GM23338 (cell line): ENCODE measurements at regions not wholly inside any gene's neighbourhood (a gene's known extent, or its start where the extent isn't known, plus 50 kb on each side); places are given as distances from the start of the nearest gene placed in this dataset.

Source experiments
- ATAC-seq: fragments of 200-7000 bp; cut with Tn5 transposase; 3 replicates; pipeline ENCODE4 v1.9.1; 2020
- DNase-seq: peaks from one replicate; pipeline ENCODE4 v3.0.0-alpha.2; 2015; ENCODE audit warnings: low spot score
- H2AFZ ChIP-seq: fragments of 200-600 bp; sonication (generic); 2 replicates; pipeline ENCODE4 v1.8.0; 2016; ENCODE audit warnings: antibody characterized with exemption, mild to moderate bottlenecking, moderate library complexity
- H3F3A ChIP-seq: fragments of 200-600 bp; sonication (generic); replicated peaks from 2 replicates; pipeline ENCODE4 v1.8.0; 2017; ENCODE audit warnings: antibody characterized with exemption, mixed run types, low read depth
- H3K27ac ChIP-seq: fragments of 200-600 bp; sonication (generic); 2 replicates; pipeline ENCODE4 v1.6.1; 2016; ENCODE audit warnings: low read depth
- H3K27me3 ChIP-seq: fragments of 200-600 bp; sonication (generic); 2 replicates; pipeline ENCODE4 v1.8.0; 2016; ENCODE audit warnings: mild to moderate bottlenecking, mixed run types, moderate library complexity; ENCODE audit not compliant: insufficient read depth
- H3K36me3 ChIP-seq: fragments of 200-600 bp; sonication (generic); 2 replicates; pipeline ENCODE4 v1.8.0; 2016; ENCODE audit warnings: mild to moderate bottlenecking; ENCODE audit not compliant: insufficient read depth
- H3K4me1 ChIP-seq: fragments of 200-600 bp; sonication (generic); 2 replicates; pipeline ENCODE4 v1.8.0; 2016; ENCODE audit warnings: mild to moderate bottlenecking, moderate library complexity; ENCODE audit not compliant: insufficient read depth
- H3K4me2 ChIP-seq: fragments of 200-600 bp; sonication (generic); 2 replicates; pipeline ENCODE4 v1.7.1; 2017; ENCODE audit warnings: mixed run types
- H3K4me3 ChIP-seq: fragments of 200-600 bp; sonication (generic); 2 replicates; pipeline ENCODE4 v1.6.1; 2016; ENCODE audit warnings: mixed run types
- H3K79me2 ChIP-seq: fragments of 200-600 bp; sonication (generic); replicated peaks from 2 replicates; pipeline ENCODE4 v1.8.0; 2017; ENCODE audit warnings: mild to moderate bottlenecking; ENCODE audit not compliant: insufficient read depth
- H3K9me2 ChIP-seq: fragments of 200-600 bp; sonication (generic); 2 replicates; pipeline ENCODE4 v1.8.0; 2017; ENCODE audit not compliant: insufficient read depth
- H4K20me1 ChIP-seq: fragments of 200-600 bp; sonication (generic); replicated peaks from 2 replicates; pipeline ENCODE4 v1.8.0; 2017; ENCODE audit warnings: mild to moderate bottlenecking; ENCODE audit not compliant: insufficient read depth
- H3K27ac Mint-ChIP-seq: 2 replicates; pipeline ENCODE4 v1.8.0; 2020; ENCODE audit warnings: inconsistent platforms, mild to moderate bottlenecking, moderate library complexity, mixed read lengths
- H3K27me3 Mint-ChIP-seq: 3 replicates; pipeline ENCODE4 v1.8.0; 2022; ENCODE audit warnings: low read depth, mild to moderate bottlenecking, moderate library complexity, mixed read lengths, inconsistent platforms; ENCODE audit not compliant: insufficient read depth, poor library complexity
- H3K36me3 Mint-ChIP-seq: 3 replicates; pipeline ENCODE4 v1.8.0; 2021; ENCODE audit warnings: low read depth, mild to moderate bottlenecking, inconsistent platforms, moderate library complexity, mixed read lengths
- H3K4me1 Mint-ChIP-seq: 3 replicates; pipeline ENCODE4 v1.8.0; 2020; ENCODE audit warnings: mild to moderate bottlenecking, inconsistent platforms, mixed read lengths
- H3K4me3 Mint-ChIP-seq: 3 replicates; pipeline ENCODE4 v1.8.0; 2021; ENCODE audit warnings: moderate library complexity, mild to moderate bottlenecking, inconsistent platforms, mixed read lengths
- H3K9me3 Mint-ChIP-seq: 3 replicates; pipeline ENCODE4 v1.8.0; 2020; ENCODE audit warnings: moderate library complexity, mild to moderate bottlenecking, inconsistent platforms, mixed read lengths
- CREB1 ChIP-seq: fragments of 250-450 bp; sonication (Bioruptor Pico); IDR thresholded peaks from 2 replicates; pipeline ENCODE4 v1.5.0; 2020; ENCODE audit warnings: low read depth, mild to moderate bottlenecking, moderate library complexity
- EZH2 ChIP-seq: fragments of 200-600 bp; sonication (generic); IDR thresholded peaks from one replicate; pipeline ENCODE4 v1.8.0; 2017; ENCODE audit warnings: antibody characterized with exemption, mild to moderate bottlenecking, low read depth; ENCODE audit not compliant: unreplicated experiment
- EZH2phosphoT487 ChIP-seq: fragments of 200-600 bp; sonication (generic); IDR thresholded peaks from one replicate; pipeline ENCODE4 v1.8.1; 2018; ENCODE audit warnings: antibody characterized with exemption; ENCODE audit not compliant: unreplicated experiment
- JUNB ChIP-seq: IDR thresholded peaks from one replicate; pipeline ENCODE4 v1.6.1; 2016; ENCODE audit warnings: antibody characterized with exemption; ENCODE audit not compliant: unreplicated experiment
- NANOG ChIP-seq: IDR thresholded peaks from 2 replicates; pipeline ENCODE4 v1.6.1; 2016; ENCODE audit warnings: antibody characterized with exemption, borderline replicate concordance
- POLR2AphosphoS5 ChIP-seq: IDR thresholded peaks from 2 replicates; pipeline ENCODE4 v1.6.1; 2016; ENCODE audit warnings: antibody characterized with exemption, low read depth
- STAT1 ChIP-seq: IDR thresholded peaks from one replicate; pipeline ENCODE4 v1.6.1; 2016; ENCODE audit warnings: antibody characterized with exemption; ENCODE audit not compliant: unreplicated experiment
- ZNF114 ChIP-seq: fragments of 250-450 bp; sonication (Bioruptor Pico); IDR thresholded peaks from 2 replicates; pipeline ENCODE4 v1.5.0; 2020; ENCODE audit warnings: mild to moderate bottlenecking, moderate library complexity
- ZNF331 ChIP-seq: fragments of 250-450 bp; sonication (Bioruptor Pico); IDR thresholded peaks from 2 replicates; pipeline ENCODE4 v1.5.0; 2020; ENCODE audit warnings: low read depth, mild to moderate bottlenecking, moderate library complexity
- TF ChIP-seq, protein P1 (sequence below): IDR thresholded peaks from one replicate; pipeline ENCODE4 v1.6.1; 2018; ENCODE audit warnings: antibody characterized with exemption; ENCODE audit not compliant: unreplicated experiment
- TF ChIP-seq, protein P2 (sequence below): IDR thresholded peaks from 2 replicates; pipeline ENCODE4 v1.6.1; 2016; ENCODE audit warnings: antibody characterized with exemption
- TF ChIP-seq, protein P3 (sequence below), 2 experiments: fragments of 200-600 bp in 1 of 2; sonication (generic) in 1 of 2; conservative IDR thresholded peaks; 2 replicates each; pipeline versions ENCODE4 v1.5.1 to v1.6.1; 2016 to 2017; ENCODE audit warnings: antibody characterized with exemption in 2 of 2, low read depth in 2 of 2, mild to moderate bottlenecking in 2 of 2, moderate library complexity in 1 of 2
- TF ChIP-seq, protein P4 (sequence below): fragments of 250-450 bp; sonication (Bioruptor Pico); IDR thresholded peaks from 2 replicates; pipeline ENCODE4 v1.5.0; 2020; ENCODE audit warnings: mild to moderate bottlenecking, moderate library complexity

DNA sequence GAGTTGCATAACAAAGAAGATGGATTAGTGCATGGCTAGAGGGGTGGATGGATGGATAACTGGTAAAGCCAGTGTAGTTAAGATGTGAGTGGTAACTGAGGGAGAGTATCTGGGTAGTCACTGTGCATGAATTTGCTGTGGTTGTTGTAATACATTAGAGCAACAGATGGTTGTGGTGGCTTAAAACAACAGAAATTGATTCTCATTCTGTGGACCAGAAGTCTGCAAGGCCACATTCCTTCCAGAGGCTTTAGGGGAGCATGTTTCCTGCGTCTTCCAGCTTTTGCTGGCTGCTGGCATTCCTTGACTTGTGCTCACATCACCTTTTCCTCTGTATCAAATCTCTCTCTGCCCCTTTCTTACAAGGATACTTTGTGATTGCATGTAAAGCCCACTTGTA, 155.4 kb downstream of the ASB1 start:
- DNase-seq (no peak), ATAC-seq (no peak)
- Histone ChIP-seq H3K9me2 (no peaks in the 10 kb centered on the region), H2AFZ (no peak overlapping the region), H3F3A (no peaks in the 10 kb centered on the region), H3K27me3 (no peaks in the 10 kb centered on the region), H4K20me1 (no peaks in the 10 kb centered on the region), H3K79me2 (no peaks in the 10 kb centered on the region), H3K4me3 (no peak overlapping the region), H3K36me3 (no peaks in the 10 kb centered on the region), H3K4me2 (no peak overlapping the region), H3K4me1 (no peaks in the 10 kb centered on the region), H3K27ac (no peak overlapping the region)
- H3K9me3 Mint-ChIP-seq = no peaks in the 10 kb centered on the region
- H3K36me3 Mint-ChIP-seq = no peaks in the 10 kb centered on the region; the same call in 2 of the 3 replicates
- no peak for TF ChIP-seq NANOG
- TF ChIP-seq CREB1 (CRISPR knock-in tag) = no peak
- no peak for TF ChIP-seq STAT1
- no peak for TF ChIP-seq JUNB
- TF ChIP-seq, protein P1, sequence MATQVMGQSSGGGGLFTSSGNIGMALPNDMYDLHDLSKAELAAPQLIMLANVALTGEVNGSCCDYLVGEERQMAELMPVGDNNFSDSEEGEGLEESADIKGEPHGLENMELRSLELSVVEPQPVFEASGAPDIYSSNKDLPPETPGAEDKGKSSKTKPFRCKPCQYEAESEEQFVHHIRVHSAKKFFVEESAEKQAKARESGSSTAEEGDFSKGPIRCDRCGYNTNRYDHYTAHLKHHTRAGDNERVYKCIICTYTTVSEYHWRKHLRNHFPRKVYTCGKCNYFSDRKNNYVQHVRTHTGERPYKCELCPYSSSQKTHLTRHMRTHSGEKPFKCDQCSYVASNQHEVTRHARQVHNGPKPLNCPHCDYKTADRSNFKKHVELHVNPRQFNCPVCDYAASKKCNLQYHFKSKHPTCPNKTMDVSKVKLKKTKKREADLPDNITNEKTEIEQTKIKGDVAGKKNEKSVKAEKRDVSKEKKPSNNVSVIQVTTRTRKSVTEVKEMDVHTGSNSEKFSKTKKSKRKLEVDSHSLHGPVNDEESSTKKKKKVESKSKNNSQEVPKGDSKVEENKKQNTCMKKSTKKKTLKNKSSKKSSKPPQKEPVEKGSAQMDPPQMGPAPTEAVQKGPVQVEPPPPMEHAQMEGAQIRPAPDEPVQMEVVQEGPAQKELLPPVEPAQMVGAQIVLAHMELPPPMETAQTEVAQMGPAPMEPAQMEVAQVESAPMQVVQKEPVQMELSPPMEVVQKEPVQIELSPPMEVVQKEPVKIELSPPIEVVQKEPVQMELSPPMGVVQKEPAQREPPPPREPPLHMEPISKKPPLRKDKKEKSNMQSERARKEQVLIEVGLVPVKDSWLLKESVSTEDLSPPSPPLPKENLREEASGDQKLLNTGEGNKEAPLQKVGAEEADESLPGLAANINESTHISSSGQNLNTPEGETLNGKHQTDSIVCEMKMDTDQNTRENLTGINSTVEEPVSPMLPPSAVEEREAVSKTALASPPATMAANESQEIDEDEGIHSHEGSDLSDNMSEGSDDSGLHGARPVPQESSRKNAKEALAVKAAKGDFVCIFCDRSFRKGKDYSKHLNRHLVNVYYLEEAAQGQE = no peak
- no peak for TF ChIP-seq EZH2phosphoT487
- no peak for TF ChIP-seq POLR2AphosphoS5
- no peak for TF ChIP-seq EZH2
- TF ChIP-seq, protein P2, sequence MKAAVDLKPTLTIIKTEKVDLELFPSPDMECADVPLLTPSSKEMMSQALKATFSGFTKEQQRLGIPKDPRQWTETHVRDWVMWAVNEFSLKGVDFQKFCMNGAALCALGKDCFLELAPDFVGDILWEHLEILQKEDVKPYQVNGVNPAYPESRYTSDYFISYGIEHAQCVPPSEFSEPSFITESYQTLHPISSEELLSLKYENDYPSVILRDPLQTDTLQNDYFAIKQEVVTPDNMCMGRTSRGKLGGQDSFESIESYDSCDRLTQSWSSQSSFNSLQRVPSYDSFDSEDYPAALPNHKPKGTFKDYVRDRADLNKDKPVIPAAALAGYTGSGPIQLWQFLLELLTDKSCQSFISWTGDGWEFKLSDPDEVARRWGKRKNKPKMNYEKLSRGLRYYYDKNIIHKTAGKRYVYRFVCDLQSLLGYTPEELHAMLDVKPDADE = no peak
- no peak for TF ChIP-seq ZNF114 (CRISPR knock-in tag)
- TF ChIP-seq ZNF331 = no peak
- TF ChIP-seq, protein P3, sequence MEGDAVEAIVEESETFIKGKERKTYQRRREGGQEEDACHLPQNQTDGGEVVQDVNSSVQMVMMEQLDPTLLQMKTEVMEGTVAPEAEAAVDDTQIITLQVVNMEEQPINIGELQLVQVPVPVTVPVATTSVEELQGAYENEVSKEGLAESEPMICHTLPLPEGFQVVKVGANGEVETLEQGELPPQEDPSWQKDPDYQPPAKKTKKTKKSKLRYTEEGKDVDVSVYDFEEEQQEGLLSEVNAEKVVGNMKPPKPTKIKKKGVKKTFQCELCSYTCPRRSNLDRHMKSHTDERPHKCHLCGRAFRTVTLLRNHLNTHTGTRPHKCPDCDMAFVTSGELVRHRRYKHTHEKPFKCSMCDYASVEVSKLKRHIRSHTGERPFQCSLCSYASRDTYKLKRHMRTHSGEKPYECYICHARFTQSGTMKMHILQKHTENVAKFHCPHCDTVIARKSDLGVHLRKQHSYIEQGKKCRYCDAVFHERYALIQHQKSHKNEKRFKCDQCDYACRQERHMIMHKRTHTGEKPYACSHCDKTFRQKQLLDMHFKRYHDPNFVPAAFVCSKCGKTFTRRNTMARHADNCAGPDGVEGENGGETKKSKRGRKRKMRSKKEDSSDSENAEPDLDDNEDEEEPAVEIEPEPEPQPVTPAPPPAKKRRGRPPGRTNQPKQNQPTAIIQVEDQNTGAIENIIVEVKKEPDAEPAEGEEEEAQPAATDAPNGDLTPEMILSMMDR (conservative IDR thresholded peaks at IDR 0.05; ENCODE audit: low read depth in 2 of 2) = no peak
- TF ChIP-seq, protein P4, sequence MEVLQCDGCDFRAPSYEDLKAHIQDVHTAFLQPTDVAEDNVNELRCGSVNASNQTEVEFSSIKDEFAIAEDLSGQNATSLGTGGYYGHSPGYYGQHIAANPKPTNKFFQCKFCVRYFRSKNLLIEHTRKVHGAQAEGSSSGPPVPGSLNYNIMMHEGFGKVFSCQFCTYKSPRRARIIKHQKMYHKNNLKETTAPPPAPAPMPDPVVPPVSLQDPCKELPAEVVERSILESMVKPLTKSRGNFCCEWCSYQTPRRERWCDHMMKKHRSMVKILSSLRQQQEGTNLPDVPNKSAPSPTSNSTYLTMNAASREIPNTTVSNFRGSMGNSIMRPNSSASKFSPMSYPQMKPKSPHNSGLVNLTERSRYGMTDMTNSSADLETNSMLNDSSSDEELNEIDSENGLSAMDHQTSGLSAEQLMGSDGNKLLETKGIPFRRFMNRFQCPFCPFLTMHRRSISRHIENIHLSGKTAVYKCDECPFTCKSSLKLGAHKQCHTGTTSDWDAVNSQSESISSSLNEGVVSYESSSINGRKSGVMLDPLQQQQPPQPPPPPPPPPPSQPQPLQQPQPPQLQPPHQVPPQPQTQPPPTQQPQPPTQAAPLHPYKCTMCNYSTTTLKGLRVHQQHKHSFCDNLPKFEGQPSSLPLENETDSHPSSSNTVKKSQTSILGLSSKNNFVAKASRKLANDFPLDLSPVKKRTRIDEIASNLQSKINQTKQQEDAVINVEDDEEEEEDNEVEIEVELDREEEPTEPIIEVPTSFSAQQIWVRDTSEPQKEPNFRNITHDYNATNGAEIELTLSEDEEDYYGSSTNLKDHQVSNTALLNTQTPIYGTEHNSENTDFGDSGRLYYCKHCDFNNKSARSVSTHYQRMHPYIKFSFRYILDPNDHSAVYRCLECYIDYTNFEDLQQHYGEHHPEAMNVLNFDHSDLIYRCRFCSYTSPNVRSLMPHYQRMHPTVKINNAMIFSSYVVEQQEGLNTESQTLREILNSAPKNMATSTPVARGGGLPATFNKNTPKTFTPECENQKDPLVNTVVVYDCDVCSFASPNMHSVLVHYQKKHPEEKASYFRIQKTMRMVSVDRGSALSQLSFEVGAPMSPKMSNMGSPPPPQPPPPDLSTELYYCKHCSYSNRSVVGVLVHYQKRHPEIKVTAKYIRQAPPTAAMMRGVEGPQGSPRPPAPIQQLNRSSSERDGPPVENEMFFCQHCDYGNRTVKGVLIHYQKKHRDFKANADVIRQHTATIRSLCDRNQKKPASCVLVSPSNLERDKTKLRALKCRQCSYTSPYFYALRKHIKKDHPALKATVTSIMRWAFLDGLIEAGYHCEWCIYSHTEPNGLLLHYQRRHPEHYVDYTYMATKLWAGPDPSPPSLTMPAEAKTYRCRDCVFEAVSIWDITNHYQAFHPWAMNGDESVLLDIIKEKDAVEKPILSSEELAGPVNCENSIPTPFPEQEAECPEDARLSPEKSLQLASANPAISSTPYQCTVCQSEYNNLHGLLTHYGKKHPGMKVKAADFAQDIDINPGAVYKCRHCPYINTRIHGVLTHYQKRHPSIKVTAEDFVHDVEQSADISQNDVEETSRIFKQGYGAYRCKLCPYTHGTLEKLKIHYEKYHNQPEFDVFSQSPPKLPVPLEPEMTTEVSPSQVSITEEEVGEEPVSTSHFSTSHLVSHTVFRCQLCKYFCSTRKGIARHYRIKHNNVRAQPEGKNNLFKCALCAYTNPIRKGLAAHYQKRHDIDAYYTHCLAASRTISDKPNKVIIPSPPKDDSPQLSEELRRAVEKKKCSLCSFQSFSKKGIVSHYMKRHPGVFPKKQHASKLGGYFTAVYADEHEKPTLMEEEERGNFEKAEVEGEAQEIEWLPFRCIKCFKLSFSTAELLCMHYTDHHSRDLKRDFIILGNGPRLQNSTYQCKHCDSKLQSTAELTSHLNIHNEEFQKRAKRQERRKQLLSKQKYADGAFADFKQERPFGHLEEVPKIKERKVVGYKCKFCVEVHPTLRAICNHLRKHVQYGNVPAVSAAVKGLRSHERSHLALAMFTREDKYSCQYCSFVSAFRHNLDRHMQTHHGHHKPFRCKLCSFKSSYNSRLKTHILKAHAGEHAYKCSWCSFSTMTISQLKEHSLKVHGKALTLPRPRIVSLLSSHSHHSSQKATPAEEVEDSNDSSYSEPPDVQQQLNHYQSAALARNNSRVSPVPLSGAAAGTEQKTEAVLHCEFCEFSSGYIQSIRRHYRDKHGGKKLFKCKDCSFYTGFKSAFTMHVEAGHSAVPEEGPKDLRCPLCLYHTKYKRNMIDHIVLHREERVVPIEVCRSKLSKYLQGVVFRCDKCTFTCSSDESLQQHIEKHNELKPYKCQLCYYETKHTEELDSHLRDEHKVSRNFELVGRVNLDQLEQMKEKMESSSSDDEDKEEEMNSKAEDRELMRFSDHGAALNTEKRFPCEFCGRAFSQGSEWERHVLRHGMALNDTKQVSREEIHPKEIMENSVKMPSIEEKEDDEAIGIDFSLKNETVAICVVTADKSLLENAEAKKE = no peak
- H3K4me3 Mint-ChIP-seq = no peak overlapping the region
- H3K27me3 Mint-ChIP-seq = peaks cover 5% of the 10 kb centered on the region
- no peak overlapping the region for H3K27ac Mint-ChIP-seq
- H3K4me1 Mint-ChIP-seq = no peaks in the 10 kb centered on the region
